ENCODE measurements at regions not wholly inside any gene's neighbourhood (a gene's known extent, or its start where the extent isn't known, plus 50 kb on each side); places are given as distances from the start of the nearest gene placed in this dataset.

DNA sequence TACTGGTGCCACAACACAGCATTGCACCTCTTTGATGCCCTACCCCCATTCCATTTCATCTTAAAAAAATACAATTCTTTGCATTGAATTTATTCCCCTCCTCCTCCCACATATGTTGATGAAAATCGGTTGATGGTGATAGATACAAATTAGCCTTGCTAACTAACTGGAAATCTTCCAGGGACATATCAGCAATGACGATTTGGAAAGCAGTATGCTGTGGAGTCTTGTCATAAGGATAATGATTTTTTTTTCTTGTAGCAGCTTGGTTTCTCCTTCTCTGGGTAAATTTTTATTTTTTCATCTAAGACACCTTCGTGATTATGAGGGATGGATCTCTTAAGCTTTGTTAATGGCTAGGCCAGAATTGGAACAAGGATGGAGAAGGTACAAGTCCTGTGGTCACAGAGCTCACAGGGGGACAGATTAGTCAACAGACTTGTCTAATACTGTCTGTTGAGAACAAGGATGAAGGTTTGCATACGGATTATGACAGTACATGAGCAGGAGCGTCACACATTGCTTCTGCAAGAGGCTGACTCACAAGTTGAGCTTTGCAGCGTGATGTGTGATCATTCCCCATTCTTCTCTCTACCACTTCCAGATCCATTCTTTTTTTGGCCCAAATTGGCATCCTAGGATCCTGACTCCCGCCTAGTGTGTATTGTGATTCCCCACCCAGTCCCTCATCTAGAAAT lies 233.1 kb upstream of the FERMT1 start:
- Histone ChIP-seq H3K4me1 (no peaks in the 10 kb centered on the region), H3K27ac (no peak overlapping the region), H3K9me3 (no peaks in the 10 kb centered on the region), H3K27me3 (no peaks in the 10 kb centered on the region), H3K4me3 (no peak overlapping the region), H3K36me3 (no peaks in the 10 kb centered on the region)
- TF ChIP-seq, protein P1, sequence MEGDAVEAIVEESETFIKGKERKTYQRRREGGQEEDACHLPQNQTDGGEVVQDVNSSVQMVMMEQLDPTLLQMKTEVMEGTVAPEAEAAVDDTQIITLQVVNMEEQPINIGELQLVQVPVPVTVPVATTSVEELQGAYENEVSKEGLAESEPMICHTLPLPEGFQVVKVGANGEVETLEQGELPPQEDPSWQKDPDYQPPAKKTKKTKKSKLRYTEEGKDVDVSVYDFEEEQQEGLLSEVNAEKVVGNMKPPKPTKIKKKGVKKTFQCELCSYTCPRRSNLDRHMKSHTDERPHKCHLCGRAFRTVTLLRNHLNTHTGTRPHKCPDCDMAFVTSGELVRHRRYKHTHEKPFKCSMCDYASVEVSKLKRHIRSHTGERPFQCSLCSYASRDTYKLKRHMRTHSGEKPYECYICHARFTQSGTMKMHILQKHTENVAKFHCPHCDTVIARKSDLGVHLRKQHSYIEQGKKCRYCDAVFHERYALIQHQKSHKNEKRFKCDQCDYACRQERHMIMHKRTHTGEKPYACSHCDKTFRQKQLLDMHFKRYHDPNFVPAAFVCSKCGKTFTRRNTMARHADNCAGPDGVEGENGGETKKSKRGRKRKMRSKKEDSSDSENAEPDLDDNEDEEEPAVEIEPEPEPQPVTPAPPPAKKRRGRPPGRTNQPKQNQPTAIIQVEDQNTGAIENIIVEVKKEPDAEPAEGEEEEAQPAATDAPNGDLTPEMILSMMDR (IDR thresholded peaks at IDR 0.05): no peak
- DNase-seq (no peak), ATAC-seq (no peak)
- intact Hi-C loops (cut with DNase I): no loop called here

DNA sequence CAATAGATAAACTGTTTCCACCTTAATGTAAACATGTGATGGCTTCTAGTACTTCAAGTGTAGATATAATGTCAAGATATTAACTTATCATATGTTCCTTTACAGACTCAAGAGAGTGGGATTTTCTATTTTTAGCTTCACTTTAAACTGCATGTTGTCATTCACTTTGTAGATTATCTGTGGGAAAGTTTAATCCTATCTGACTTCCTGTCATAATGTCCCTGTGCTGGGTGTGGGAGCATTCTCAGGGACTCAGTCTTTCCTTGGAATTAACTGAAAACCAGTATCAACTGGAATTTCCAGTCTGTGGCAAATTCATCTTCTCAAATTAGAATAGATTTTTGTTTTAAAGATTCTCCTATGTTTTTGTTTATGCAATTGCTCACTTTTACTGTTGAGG lies 226.1 kb upstream of the FERMT1 start:
- intact Hi-C loops (cut with DNase I): no loop called here
- TF ChIP-seq, protein P1 (IDR thresholded peaks at IDR 0.05): no peak
- no peak for DNase-seq

DNA sequence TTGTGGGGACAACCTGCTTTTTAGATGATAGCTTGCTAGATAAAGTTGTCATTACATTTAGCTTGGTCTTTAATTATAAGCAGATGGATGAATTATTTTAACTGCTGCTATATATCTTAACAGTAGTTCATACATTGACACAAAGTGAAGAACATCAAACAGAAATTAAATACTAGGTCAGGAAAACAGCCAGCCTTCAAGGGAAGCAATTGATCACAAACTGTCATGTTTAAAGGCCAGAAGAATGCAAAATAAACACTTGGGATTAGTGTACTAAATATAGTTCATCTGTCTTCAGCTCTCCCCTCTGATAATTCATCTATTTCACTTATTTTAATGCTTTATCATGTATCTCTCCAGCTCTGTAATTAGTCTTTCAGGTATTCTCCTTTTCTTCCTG lies 225.1 kb upstream of the FERMT1 start:
- intact Hi-C loops (cut with DNase I): no loop called here
- H3K4me1 ChIP-seq: no peaks in the 10 kb centered on the region
- H3K27ac ChIP-seq: no peak overlapping the region
- H3K4me3 ChIP-seq: no peak overlapping the region
- H3K27me3 ChIP-seq: no peaks in the 10 kb centered on the region
- DNase-seq (no peak), ATAC-seq (no peak)
- no peaks in the 10 kb centered on the region for H3K9me3 ChIP-seq
- TF ChIP-seq, protein P1 (IDR thresholded peaks at IDR 0.05): no peak
- no peaks in the 10 kb centered on the region for H3K36me3 ChIP-seq

More for the DNA sequence above, 226.1 kb upstream of the FERMT1 start:
- Histone ChIP-seq H3K27ac (no peak overlapping the region), H3K9me3 (no peaks in the 10 kb centered on the region), H3K4me3 (no peak overlapping the region), H3K27me3 (no peaks in the 10 kb centered on the region), H3K4me1 (no peaks in the 10 kb centered on the region), H3K36me3 (no peaks in the 10 kb centered on the region)
- ATAC-seq: no peak

DNA sequence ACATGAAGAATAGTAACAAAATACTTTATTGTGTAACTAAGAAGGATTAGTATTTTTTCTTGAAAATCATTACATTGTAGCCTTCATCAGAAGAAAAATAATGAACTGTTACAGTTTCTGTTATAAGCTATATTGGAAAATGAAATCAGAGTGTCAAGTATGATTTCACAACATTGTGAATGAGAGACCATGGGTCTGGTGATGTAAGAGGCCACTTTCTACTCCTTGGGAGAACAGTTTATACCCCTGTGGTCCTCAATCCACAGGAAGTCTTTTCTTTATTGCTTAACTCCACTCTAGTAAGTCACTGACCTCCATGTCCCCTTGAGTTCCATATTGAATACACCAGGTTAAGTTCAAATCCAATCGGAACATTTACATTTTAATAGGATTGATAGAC lies 218.7 kb upstream of the FERMT1 start:
- Histone ChIP-seq H3K27me3 (no peaks in the 10 kb centered on the region), H3K27ac (no peak overlapping the region), H3K4me3 (no peak overlapping the region), H3K9me3 (no peaks in the 10 kb centered on the region), H3K36me3 (no peaks in the 10 kb centered on the region), H3K4me1 (no peaks in the 10 kb centered on the region)
- DNase-seq (peak in 2 of 4 donors; percentile 35 to 69), ATAC-seq (no peak)
- TF ChIP-seq, protein P1 (IDR thresholded peaks at IDR 0.05): no peak
- intact Hi-C loops (cut with DNase I): no loop called here

DNA sequence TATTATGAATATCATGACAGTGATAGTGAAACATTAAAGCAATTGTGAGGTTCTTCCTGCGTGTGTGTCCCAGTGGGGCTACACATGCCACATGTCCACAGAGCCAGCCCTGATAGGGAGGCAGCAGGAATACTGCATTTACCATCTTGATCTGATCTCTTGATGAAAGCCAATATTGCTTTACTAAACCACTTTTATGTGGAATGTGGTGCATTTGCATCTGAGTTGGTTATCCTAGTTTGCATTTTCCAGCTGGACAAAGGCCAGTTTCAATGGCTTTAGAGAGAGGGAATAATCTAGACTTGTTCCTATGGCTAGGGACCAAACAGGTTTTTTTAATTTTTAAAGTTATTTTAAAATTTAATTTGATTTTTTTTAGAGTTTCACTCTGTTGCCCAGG lies 216.3 kb upstream of the FERMT1 start:
- DNase-seq (no peak), ATAC-seq (no peak)
- Histone ChIP-seq H3K27me3 (no peaks in the 10 kb centered on the region), H3K36me3 (no peaks in the 10 kb centered on the region), H3K9me3 (no peaks in the 10 kb centered on the region), H3K4me3 (no peak overlapping the region), H3K27ac (no peak overlapping the region), H3K4me1 (no peaks in the 10 kb centered on the region)
- intact Hi-C loops (cut with DNase I): no loop called here
- TF ChIP-seq, protein P1 (IDR thresholded peaks at IDR 0.05): no peak

Measured in left lung (tissue), 4 donors.